ENCODE measurements at regions not wholly inside any gene's neighbourhood (a gene's known extent, or its start where the extent isn't known, plus 50 kb on each side); places are given as distances from the start of the nearest gene placed in this dataset.

GRCh38 chr21:31530897-31531705 lies 128.4 kb upstream of the SOD1 start:
- H3K9ac ChIP-seq (ENCODE audit: insufficient read depth, low read length, poor library complexity, severe bottlenecking) = no peak overlapping the region
- H3K4me3 ChIP-seq (replicated peaks in 1 of 3; ENCODE audit: low read depth in 2 of 3, low read length in 3 of 3) = no peak overlapping the region
- H3K36me3 ChIP-seq (replicated peaks in 1 of 2; ENCODE audit: control insufficient read depth in 1 of 2, insufficient read depth in 2 of 2, low read length in 2 of 2) = no peaks in the 10 kb centered on the region
- no peak for DNase-seq
- no peaks in the 10 kb centered on the region for H3K79me2 ChIP-seq (ENCODE audit: insufficient read depth, low read length)
- H2AFZ ChIP-seq (ENCODE audit: insufficient read depth, low read depth, low read length, poor library complexity, severe bottlenecking) = no peak overlapping the region
- no peak overlapping the region for H3K4me2 ChIP-seq (replicated peaks; ENCODE audit: extremely low read depth, low read length, poor library complexity, severe bottlenecking)
- Mint-ChIP-seq H3K27me3 (ENCODE audit: low read depth in 3 of 3) (peaks cover 0 to 7% (median 1%) of the 10 kb centered on the region in 3 donors), H3K4me3 (no peak overlapping the region), H3K4me1 (no peaks in the 10 kb centered on the region), H3K36me3 (no peaks in the 10 kb centered on the region), H3K27ac (peak overlapping the region in 1 of 7 donors; percentile 52), H3K9me3 (peaks cover 0 to 2% (median 0%) of the 10 kb centered on the region in 7 donors)
- H3K27ac ChIP-seq (ENCODE audit: low read depth in 1 of 2, low read length in 2 of 2) = no peak overlapping the region
- no peaks in the 10 kb centered on the region for H3K4me1 ChIP-seq (ENCODE audit: control insufficient read depth in 1 of 2, insufficient read depth in 2 of 2, low read length in 2 of 2)
- H3K9me3 ChIP-seq (replicated peaks in 1 of 2; ENCODE audit: control insufficient read depth in 1 of 2, insufficient read depth in 1 of 2, low read length in 2 of 2) = no peaks in the 10 kb centered on the region
- H3K27me3 ChIP-seq (ENCODE audit: control insufficient read depth in 2 of 2, insufficient read depth in 2 of 2, low read length in 2 of 2) = no peaks in the 10 kb centered on the region
- intact Hi-C loops (cut with micrococcal nuclease) = no loop called here
- TF ChIP-seq CTCF (IDR thresholded peaks at IDR 0.05) = no peak
- 83% methylated on average over 8 of the region's 10 CpGs for WGBS (ENCODE audit: insufficient coverage)
- no peaks in the 10 kb centered on the region for H4K20me1 ChIP-seq (ENCODE audit: insufficient read depth, low read length)

- TF ChIP-seq CTCF (IDR thresholded peaks at IDR 0.05) = no peak
- 89% methylated on average over 2 of the region's 9 CpGs for WGBS (ENCODE audit: insufficient coverage)
- Histone ChIP-seq H3K9me3 (replicated peaks in 1 of 2; ENCODE audit: control insufficient read depth in 1 of 2, insufficient read depth in 1 of 2, low read length in 2 of 2) (no peaks in the 10 kb centered on the region), H3K27ac (ENCODE audit: low read depth in 1 of 2, low read length in 2 of 2) (no peak overlapping the region), H4K20me1 (ENCODE audit: insufficient read depth, low read length) (no peaks in the 10 kb centered on the region), H3K4me3 (replicated peaks in 1 of 3; ENCODE audit: low read depth in 2 of 3, low read length in 3 of 3) (no peak overlapping the region), H3K36me3 (replicated peaks in 1 of 2; ENCODE audit: control insufficient read depth in 1 of 2, insufficient read depth in 2 of 2, low read length in 2 of 2) (no peaks in the 10 kb centered on the region), H3K79me2 (ENCODE audit: insufficient read depth, low read length) (no peaks in the 10 kb centered on the region), H2AFZ (ENCODE audit: insufficient read depth, low read depth, low read length, poor library complexity, severe bottlenecking) (no peak overlapping the region), H3K4me2 (replicated peaks; ENCODE audit: extremely low read depth, low read length, poor library complexity, severe bottlenecking) (no peak overlapping the region), H3K9ac (ENCODE audit: insufficient read depth, low read length, poor library complexity, severe bottlenecking) (no peak overlapping the region), H3K27me3 (ENCODE audit: control insufficient read depth in 2 of 2, insufficient read depth in 2 of 2, low read length in 2 of 2) (no peaks in the 10 kb centered on the region), H3K4me1 (ENCODE audit: control insufficient read depth in 1 of 2, insufficient read depth in 2 of 2, low read length in 2 of 2) (no peaks in the 10 kb centered on the region)
- H3K9me3 Mint-ChIP-seq = peaks cover 0 to 2% (median 0%) of the 10 kb centered on the region in 7 donors
- H3K27me3 Mint-ChIP-seq (ENCODE audit: low read depth in 3 of 3) = peaks cover 0 to 2% (median 1%) of the 10 kb centered on the region in 3 donors
- no peaks in the 10 kb centered on the region for H3K4me1 Mint-ChIP-seq
- H3K27ac Mint-ChIP-seq = no peak overlapping the region
- no peak for DNase-seq
- intact Hi-C loops (cut with micrococcal nuclease) = no loop called here
- H3K36me3 Mint-ChIP-seq = no peaks in the 10 kb centered on the region
- no peak overlapping the region for H3K4me3 Mint-ChIP-seq
These were observed 129.1 kb upstream of the SOD1 start for GRCh38 chr21:31530364-31530763.

All from CD14-positive monocyte (primary cell).